ENCODE measurements at regions not wholly inside any gene's neighbourhood (a gene's known extent, or its start where the extent isn't known, plus 50 kb on each side); places are given as distances from the start of the nearest gene placed in this dataset.

- TF ChIP-seq CTCF (IDR thresholded peaks at IDR 0.05; ENCODE audit: insufficient read depth in 1 of 2, low read depth in 1 of 2, low read length in 1 of 2, severe bottlenecking in 1 of 2, unreplicated experiment in 1 of 2), result no peak
- no peaks in the 10 kb centered on the region for H3K27me3 ChIP-seq (replicated peaks; ENCODE audit: control insufficient read depth, insufficient read depth, low read length)
- Mint-ChIP-seq H3K4me1 (ENCODE audit: low read depth, unreplicated experiment) (no peaks in the 10 kb centered on the region), H3K4me3 (ENCODE audit: unreplicated experiment) (no peak overlapping the region), H3K36me3 (ENCODE audit: insufficient read depth, unreplicated experiment) (no peaks in the 10 kb centered on the region), H3K27ac (ENCODE audit: unreplicated experiment) (no peak overlapping the region), H3K9me3 (ENCODE audit: unreplicated experiment) (peaks cover 7% of the 10 kb centered on the region), H3K27me3 (ENCODE audit: insufficient read depth, unreplicated experiment) (no peaks in the 10 kb centered on the region)
- no peak overlapping the region for H3K4me3 ChIP-seq (ENCODE audit: low read depth, low read length)
- ChIA-PET CTCF (no interaction called here), POLR2A (no interaction called here)
- no TSS peak for BruUV-seq (replicated peaks)
- no peak for DNase-seq
- H3K36me3 ChIP-seq (ENCODE audit: control insufficient read depth, insufficient read depth, low read length), result no peaks in the 10 kb centered on the region
- intact Hi-C loops (cut with micrococcal nuclease; ENCODE audit: unreplicated experiment), result no loop called here
- H3K4me1 ChIP-seq, result no peaks in the 10 kb centered on the region
- H3K9me3 ChIP-seq, result peaks cover 19% of the 10 kb centered on the region
Observed at GRCh38 chr15:25242957-25243799, 195.6 kb downstream of the UBE3A start.

GRCh38 chr15:25243800-25244097, 195.1 kb downstream of the UBE3A start:
- Mint-ChIP-seq H3K36me3 (ENCODE audit: insufficient read depth, unreplicated experiment) (no peaks in the 10 kb centered on the region), H3K4me1 (ENCODE audit: low read depth, unreplicated experiment) (no peaks in the 10 kb centered on the region), H3K27ac (ENCODE audit: unreplicated experiment) (no peak overlapping the region), H3K9me3 (ENCODE audit: unreplicated experiment) (peaks cover 7% of the 10 kb centered on the region), H3K4me3 (ENCODE audit: unreplicated experiment) (no peak overlapping the region), H3K27me3 (ENCODE audit: insufficient read depth, unreplicated experiment) (no peaks in the 10 kb centered on the region)
- no peak for TF ChIP-seq CTCF (IDR thresholded peaks at IDR 0.05; ENCODE audit: insufficient read depth in 1 of 2, low read depth in 1 of 2, low read length in 1 of 2, severe bottlenecking in 1 of 2, unreplicated experiment in 1 of 2)
- no peak for DNase-seq
- no TSS peak for BruUV-seq (replicated peaks)
- Histone ChIP-seq H3K27me3 (replicated peaks; ENCODE audit: control insufficient read depth, insufficient read depth, low read length) (no peaks in the 10 kb centered on the region), H3K9me3 (peaks cover 19% of the 10 kb centered on the region), H3K4me3 (ENCODE audit: low read depth, low read length) (no peak overlapping the region), H3K4me1 (no peaks in the 10 kb centered on the region), H3K36me3 (ENCODE audit: control insufficient read depth, insufficient read depth, low read length) (no peaks in the 10 kb centered on the region)
- intact Hi-C loops (cut with micrococcal nuclease; ENCODE audit: unreplicated experiment), result no loop called here
- POLR2A ChIA-PET, result no interaction called here
- CTCF ChIA-PET, result interaction anchor here (0.6 kb wide), 1 partner anchor 178 kb away, joined by 3 read pairs; no protein-coding TSS in a partner anchor

- no peaks in the 10 kb centered on the region for H3K36me3 ChIP-seq (ENCODE audit: control insufficient read depth, insufficient read depth, low read length)
- no peaks in the 10 kb centered on the region for H3K27me3 ChIP-seq (replicated peaks; ENCODE audit: control insufficient read depth, insufficient read depth, low read length)
- DNase-seq, result peak in 1 of 2 experiments; percentile 23
- ChIA-PET POLR2A (no interaction called here), CTCF (no interaction called here)
- no TSS peak for BruUV-seq (replicated peaks)
- Mint-ChIP-seq H3K27me3 (ENCODE audit: insufficient read depth, unreplicated experiment) (no peaks in the 10 kb centered on the region), H3K36me3 (ENCODE audit: insufficient read depth, unreplicated experiment) (no peaks in the 10 kb centered on the region), H3K9me3 (ENCODE audit: unreplicated experiment) (peaks cover 7% of the 10 kb centered on the region), H3K4me1 (ENCODE audit: low read depth, unreplicated experiment) (no peaks in the 10 kb centered on the region), H3K27ac (ENCODE audit: unreplicated experiment) (no peak overlapping the region), H3K4me3 (ENCODE audit: unreplicated experiment) (no peak overlapping the region)
- H3K4me3 ChIP-seq (ENCODE audit: low read depth, low read length), result no peak overlapping the region
- intact Hi-C loops (cut with micrococcal nuclease; ENCODE audit: unreplicated experiment), result no loop called here
- H3K9me3 ChIP-seq, result peaks cover 19% of the 10 kb centered on the region
- no peak for TF ChIP-seq CTCF (IDR thresholded peaks at IDR 0.05; ENCODE audit: insufficient read depth in 1 of 2, low read depth in 1 of 2, low read length in 1 of 2, severe bottlenecking in 1 of 2, unreplicated experiment in 1 of 2)
- no peaks in the 10 kb centered on the region for H3K4me1 ChIP-seq
Observed at GRCh38 chr15:25244731-25245585, 193.9 kb downstream of the UBE3A start.
